ENCODE measurements at regions not wholly inside any gene's neighbourhood (a gene's known extent, or its start where the extent isn't known, plus 50 kb on each side); places are given as distances from the start of the nearest gene placed in this dataset.

GRCh38 chr1:213541641-213542040 is 446.1 kb upstream of the PROX1 start:
- TF ChIP-seq CTCF (IDR thresholded peaks at IDR 0.05 in 8 of 11, conservative IDR thresholded peaks at IDR 0.05 in 3 of 11) (no peak), POLR2AphosphoS5 (IDR thresholded peaks at IDR 0.05) (no peak), POLR2A (IDR thresholded peaks at IDR 0.05) (no peak)
